Endothelial cell of umbilical vein (primary cell): ENCODE measurements at regions not wholly inside any gene's neighbourhood (a gene's known extent, or its start where the extent isn't known, plus 50 kb on each side); places are given as distances from the start of the nearest gene placed in this dataset.

Source experiments
- BruUV-seq: library from RNA; stranded (reverse); fragments of 400-500 nt; replicated peaks from 2 replicates; lab custom pipeline; 2021; lab: Mats Ljungman, UMichigan
- CTCF ChIA-PET: fragments of 300-600, 350-600 bp; sonication (Branson Sonifier 250); formaldehyde crosslinking; loops from one replicate; lab custom pipeline; 2021; ENCODE audit warnings: antibody characterized with exemption, inconsistent platforms; lab: Charles Lee
- POLR2A ChIA-PET: fragments of 300-600, 350-600 bp; sonication (Branson Sonifier 250); formaldehyde crosslinking; loops from one replicate; lab custom pipeline; 2021; ENCODE audit warnings: antibody characterized with exemption, inconsistent platforms; lab: Charles Lee
- DNase-seq: peaks from one replicate; pipeline ENCODE4 v3.0.0-alpha.2; 2011; ENCODE audit warnings: low read depth, low spot score
- FAIRE-seq: peaks from 2 replicates; lab custom pipeline; 2011; peaks lifted over from hg19 to GRCh38; lab: Jason Lieb, UNC
- H2AFZ ChIP-seq: 2 replicates; pipeline ENCODE4 v1.6.0; 2012; ENCODE audit warnings: low read depth, low read length, control low read depth, inconsistent platforms
- H3K27ac ChIP-seq: 2 replicates; pipeline ENCODE4 v1.5.1; 2011; ENCODE audit warnings: low read depth, mild to moderate bottlenecking, control low read depth, low read length, moderate library complexity; ENCODE audit not compliant: insufficient read depth
- H3K27me3 ChIP-seq, 2 experiments: 2 replicates each; pipeline versions ENCODE4 v1.6.0 to v1.6.1; 2011; ENCODE audit warnings: low read length in 2 of 2, mixed read lengths in 1 of 2; ENCODE audit not compliant: control insufficient read depth in 2 of 2, insufficient read depth in 2 of 2
- H3K36me3 ChIP-seq, 2 experiments: 2 replicates in 1 of 2; 3 replicates in 1 of 2; pipeline ENCODE4 v1.5.1; 2011; ENCODE audit warnings: low read length in 2 of 2, mild to moderate bottlenecking in 1 of 2, moderate library complexity in 1 of 2; ENCODE audit not compliant: control insufficient read depth in 2 of 2, insufficient read depth in 2 of 2; ENCODE audit errors: extremely low read depth in 1 of 2
- H3K4me1 ChIP-seq: 3 replicates; pipeline ENCODE4 v1.5.1; 2011; ENCODE audit warnings: mild to moderate bottlenecking, low read length; ENCODE audit not compliant: control insufficient read depth, insufficient read depth; ENCODE audit errors: extremely low read depth
- H3K4me2 ChIP-seq: 2 replicates; pipeline ENCODE4 v1.6.1; 2011; ENCODE audit warnings: low read length, control low read depth, mixed read lengths; ENCODE audit not compliant: insufficient read depth
- H3K4me3 ChIP-seq, 3 experiments: fragments of 200-600 bp in 1 of 3; sonication (generic), shearing (Covaris generic) in 1 of 3; replicated peaks in 1 of 3; 2 replicates each; pipeline ENCODE4 v1.5.1; 2011 to 2016; ENCODE audit warnings: control low read depth in 3 of 3, low read length in 3 of 3, mild to moderate bottlenecking in 2 of 3, inconsistent platforms in 1 of 3, low read depth in 1 of 3, moderate library complexity in 1 of 3; ENCODE audit not compliant: insufficient read depth in 1 of 3
- H3K79me2 ChIP-seq: 2 replicates; pipeline ENCODE4 v1.6.0; 2012; ENCODE audit warnings: low read length, inconsistent platforms; ENCODE audit not compliant: control insufficient read depth, insufficient read depth
- H3K9ac ChIP-seq: replicated peaks from 2 replicates; pipeline ENCODE3; 2011; ENCODE audit warnings: low read length, control low read depth; ENCODE audit not compliant: insufficient read depth; ENCODE audit errors: extremely low read depth
- H3K9me1 ChIP-seq: replicated peaks from 3 replicates; pipeline ENCODE4 v1.6.0; 2011; ENCODE audit warnings: mild to moderate bottlenecking, low read length; ENCODE audit not compliant: control insufficient read depth, insufficient read depth; ENCODE audit errors: extremely low read depth
- H3K9me3 ChIP-seq: replicated peaks from 2 replicates; pipeline ENCODE4 v1.5.1; 2012; ENCODE audit warnings: low read length, inconsistent platforms; ENCODE audit not compliant: control insufficient read depth, insufficient read depth
- H4K20me1 ChIP-seq: replicated peaks from 2 replicates; pipeline ENCODE3; 2011; ENCODE audit warnings: mild to moderate bottlenecking, low read length; ENCODE audit not compliant: control insufficient read depth, insufficient read depth; ENCODE audit errors: extremely low read depth
- CTCF ChIP-seq, 2 donors: IDR thresholded peaks; 1 replicate in 1 of 2; 2 replicates in 1 of 2; pipeline ENCODE4 v1.5.1; 2011; ENCODE audit warnings: low read length in 2 of 2, mild to moderate bottlenecking in 2 of 2, moderate library complexity in 2 of 2, control low read depth in 1 of 2, inconsistent platforms in 1 of 2, low read depth in 1 of 2; ENCODE audit not compliant: insufficient read depth in 1 of 2; ENCODE audit errors: extremely low read depth in 1 of 2
- EZH2 ChIP-seq: IDR thresholded peaks from 2 replicates; pipeline ENCODE4 v1.6.1; 2012; ENCODE audit warnings: borderline replicate concordance, low read depth, mild to moderate bottlenecking, moderate library complexity, low read length, inconsistent platforms; ENCODE audit not compliant: severe bottlenecking
- FOS ChIP-seq: IDR thresholded peaks from 2 replicates; pipeline ENCODE4 v1.6.1; 2011; ENCODE audit warnings: mild to moderate bottlenecking, low read length, moderate library complexity, borderline replicate concordance; ENCODE audit not compliant: insufficient read depth
- GATA2 ChIP-seq: IDR thresholded peaks from 2 replicates; pipeline ENCODE4 v1.7.0; 2011; ENCODE audit warnings: low read depth, mild to moderate bottlenecking, moderate library complexity, mixed read lengths, low read length; ENCODE audit not compliant: insufficient read length, insufficient read depth
- JUN ChIP-seq: IDR thresholded peaks from 2 replicates; pipeline ENCODE4 v1.6.1; 2011; ENCODE audit warnings: borderline replicate concordance, low read depth; ENCODE audit not compliant: insufficient read length, insufficient read depth
- MAX ChIP-seq: IDR thresholded peaks from 2 replicates; pipeline ENCODE4 v1.6.1; 2011; ENCODE audit not compliant: insufficient read depth, insufficient read length
- MYC ChIP-seq: IDR thresholded peaks from one replicate; pipeline ENCODE4 v1.6.1; 2011; ENCODE audit warnings: mild to moderate bottlenecking, low read depth, low read length
- POLR2A ChIP-seq: IDR thresholded peaks from 2 replicates; pipeline ENCODE4 v1.6.1; 2012; ENCODE audit warnings: low read depth, mild to moderate bottlenecking, control low read depth, low read length
- POLR2AphosphoS5 ChIP-seq: IDR thresholded peaks from 2 replicates; pipeline ENCODE4 v1.6.1; 2012; ENCODE audit warnings: low read depth, mild to moderate bottlenecking, control low read depth, low read length, moderate library complexity; ENCODE audit not compliant: insufficient read depth
- dilution Hi-C: fragments of 300-500 bp; cut with MboI; formaldehyde crosslinking; loops from one replicate; pipeline ENCODE4 v1.15.0; 2019; ENCODE audit warnings: low sequenced_read_pairs; ENCODE audit not compliant: extremely low pct_ligation_motif_present
- intact Hi-C: fragments of 100-400 bp; cut with micrococcal nuclease; formaldehyde crosslinking; loops from one replicate; pipeline ENCODE4 v1.10.0; 2022

- no peaks in the 10 kb centered on the region for H3K36me3 ChIP-seq
- FAIRE-seq = no peak
- no peaks in the 10 kb centered on the region for H3K79me2 ChIP-seq
- H3K27ac ChIP-seq = no peak overlapping the region
- intact Hi-C loops (no loop called here), dilution Hi-C loops (no loop called here)
- DNase-seq = no peak
- no peaks in the 10 kb centered on the region for H3K4me1 ChIP-seq
- no peak overlapping the region for H3K4me3 ChIP-seq
- no peak overlapping the region for H2AFZ ChIP-seq
- ChIA-PET POLR2A (no interaction called here), CTCF (no interaction called here)
- BruUV-seq = no TSS peak
- H3K9me1 ChIP-seq = no peaks in the 10 kb centered on the region
- no peaks in the 10 kb centered on the region for H4K20me1 ChIP-seq
- no peak overlapping the region for H3K4me2 ChIP-seq
- no peaks in the 10 kb centered on the region for H3K27me3 ChIP-seq
- H3K9me3 ChIP-seq = no peaks in the 10 kb centered on the region
- H3K9ac ChIP-seq = no peak overlapping the region
- TF ChIP-seq JUN = no peak
- no peak for TF ChIP-seq MYC
- TF ChIP-seq GATA2 = no peak
- TF ChIP-seq FOS = no peak
- TF ChIP-seq CTCF (IDR thresholded peaks at IDR 0.05; ENCODE audit: extremely low read depth in 1 of 2, insufficient read depth in 1 of 2, low read depth in 1 of 2, low read length in 2 of 2) = no peak
- TF ChIP-seq POLR2AphosphoS5 = no peak
- no peak for TF ChIP-seq POLR2A
- no peak for TF ChIP-seq MAX
- no peak for TF ChIP-seq EZH2
These were observed 185.1 kb downstream of the INHBA start for GRCh38 chr7:41517771-41518170.
